GM12891 (cell line): ENCODE measurements at regions not wholly inside any gene's neighbourhood (a gene's known extent, or its start where the extent isn't known, plus 50 kb on each side); places are given as distances from the start of the nearest gene placed in this dataset.

Source experiments
- DNase-seq: peaks from one replicate; pipeline ENCODE4 v3.0.0; 2011; ENCODE audit warnings: low spot score; ENCODE audit not compliant: insufficient read length
- FAIRE-seq: peaks from 2 replicates; lab custom pipeline; 2011; peaks lifted over from hg19 to GRCh38; lab: Jason Lieb, UNC
- PAX5 ChIP-seq: IDR thresholded peaks from 2 replicates; pipeline ENCODE4 v1.6.1; 2011; ENCODE audit warnings: low read length, moderate library complexity, mild to moderate bottlenecking; ENCODE audit not compliant: insufficient read depth, severe bottlenecking
- POLR2A ChIP-seq: IDR thresholded peaks from 2 replicates; pipeline ENCODE4 v1.6.1; 2011; ENCODE audit warnings: low read depth, low read length, control low read depth
- POLR2AphosphoS5 ChIP-seq: IDR thresholded peaks from 2 replicates; pipeline ENCODE4 v1.6.1; 2011; ENCODE audit warnings: low read depth, low read length, control low read depth
- POU2F2 ChIP-seq: IDR thresholded peaks from 2 replicates; pipeline ENCODE4 v1.6.1; 2011; ENCODE audit warnings: low read depth, mild to moderate bottlenecking, control low read depth, low read length, moderate library complexity
- SPI1 ChIP-seq: IDR thresholded peaks from 2 replicates; pipeline ENCODE4 v1.6.1; 2011; ENCODE audit warnings: low read depth, low read length, control low read depth
- TAF1 ChIP-seq: IDR thresholded peaks from 2 replicates; pipeline ENCODE4 v1.6.1; 2011; ENCODE audit warnings: low read depth, low read length, control low read depth

DNA sequence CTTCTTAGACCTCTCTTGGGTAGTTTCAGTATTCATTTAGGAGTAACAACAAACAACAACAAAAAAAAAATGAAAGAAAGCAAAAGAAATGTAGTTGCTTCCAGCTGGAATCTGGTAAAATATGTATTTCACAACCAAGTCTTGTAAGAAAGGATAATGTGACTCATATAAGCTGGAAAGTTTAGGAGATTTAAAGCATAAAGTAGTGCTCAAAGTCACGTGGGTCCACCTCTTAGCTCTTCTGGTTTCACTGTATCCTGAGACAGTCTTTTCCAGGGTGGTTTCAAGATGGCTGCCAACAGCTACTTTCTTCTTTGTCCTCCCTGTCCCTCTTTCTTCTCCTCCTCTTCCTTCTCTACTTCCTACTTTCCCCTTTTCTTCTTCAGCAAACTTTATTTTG is 69.5 kb upstream of the CDK13 start:
- TF ChIP-seq POLR2A (no peak), SPI1 (no peak), POU2F2 (no peak), TAF1 (no peak), POLR2AphosphoS5 (no peak), PAX5 (no peak)
- no peak for DNase-seq
- no peak for FAIRE-seq

DNA sequence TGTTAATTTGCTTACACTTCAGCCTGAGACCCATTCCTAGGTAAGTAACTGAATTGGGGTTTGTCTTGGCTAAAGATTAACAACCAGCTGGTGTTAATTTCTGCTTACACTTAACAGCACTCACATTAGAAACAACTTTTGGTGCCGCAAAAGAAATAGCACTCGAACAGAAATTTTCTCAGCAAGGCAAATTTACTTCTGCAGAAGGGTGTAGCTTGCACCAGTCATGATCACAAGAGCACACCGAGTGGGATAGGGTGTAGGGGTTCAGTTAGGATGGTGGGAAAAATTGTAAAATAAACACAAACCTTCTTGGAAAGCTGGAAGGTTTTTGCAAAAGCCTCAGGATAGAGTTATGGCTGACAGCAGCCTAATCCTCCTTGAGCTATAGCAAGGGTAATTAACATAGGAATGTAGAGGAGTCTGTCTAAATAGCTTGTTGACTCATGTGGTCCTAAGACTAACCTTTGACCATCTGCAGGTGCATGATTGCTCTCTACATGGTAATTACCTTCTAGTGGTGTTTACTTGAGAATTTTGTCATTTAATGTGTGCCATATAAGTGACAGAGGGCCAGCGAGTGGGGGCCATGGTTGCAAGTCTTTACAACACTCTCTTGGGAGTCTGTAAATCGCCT is 67.8 kb upstream of the CDK13 start:
- DNase-seq (no peak), FAIRE-seq (no peak)
- no peak for TF ChIP-seq PAX5
- no peak for TF ChIP-seq POU2F2
- TF ChIP-seq TAF1 = no peak
- no peak for TF ChIP-seq SPI1
- TF ChIP-seq POLR2AphosphoS5 = no peak
- TF ChIP-seq POLR2A = no peak

DNA sequence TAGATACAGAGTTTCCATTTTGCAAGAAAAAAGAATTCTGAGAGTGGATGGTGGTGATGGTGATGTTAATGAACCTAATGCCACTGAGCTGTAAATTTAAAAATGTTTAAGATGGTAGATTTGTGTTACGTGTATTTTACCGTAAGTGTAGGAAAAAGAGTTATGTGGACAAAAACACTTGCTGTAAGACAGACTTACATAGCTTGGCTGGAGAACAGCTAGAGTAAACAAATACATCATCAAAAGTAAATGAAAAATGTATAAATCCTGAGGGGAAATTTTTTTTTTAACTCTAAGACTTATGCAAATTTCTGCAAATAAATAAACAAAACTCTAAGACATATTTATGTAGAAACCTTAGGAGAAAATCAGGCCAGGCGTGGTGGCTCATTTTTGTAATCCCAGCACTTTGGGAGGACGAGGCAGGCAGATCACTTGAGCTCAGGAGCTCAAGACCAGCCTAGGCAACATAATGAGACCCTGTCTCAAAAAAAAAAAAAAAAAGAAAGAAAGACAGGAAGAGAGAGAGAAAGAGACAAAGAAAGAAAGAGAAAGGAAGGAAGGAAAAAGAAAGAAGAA is 66.2 kb upstream of the CDK13 start:
- DNase-seq = no peak
- TF ChIP-seq SPI1 (no peak), POLR2A (no peak), PAX5 (no peak), POU2F2 (no peak), TAF1 (no peak), POLR2AphosphoS5 (no peak)
- FAIRE-seq = no peak

DNA sequence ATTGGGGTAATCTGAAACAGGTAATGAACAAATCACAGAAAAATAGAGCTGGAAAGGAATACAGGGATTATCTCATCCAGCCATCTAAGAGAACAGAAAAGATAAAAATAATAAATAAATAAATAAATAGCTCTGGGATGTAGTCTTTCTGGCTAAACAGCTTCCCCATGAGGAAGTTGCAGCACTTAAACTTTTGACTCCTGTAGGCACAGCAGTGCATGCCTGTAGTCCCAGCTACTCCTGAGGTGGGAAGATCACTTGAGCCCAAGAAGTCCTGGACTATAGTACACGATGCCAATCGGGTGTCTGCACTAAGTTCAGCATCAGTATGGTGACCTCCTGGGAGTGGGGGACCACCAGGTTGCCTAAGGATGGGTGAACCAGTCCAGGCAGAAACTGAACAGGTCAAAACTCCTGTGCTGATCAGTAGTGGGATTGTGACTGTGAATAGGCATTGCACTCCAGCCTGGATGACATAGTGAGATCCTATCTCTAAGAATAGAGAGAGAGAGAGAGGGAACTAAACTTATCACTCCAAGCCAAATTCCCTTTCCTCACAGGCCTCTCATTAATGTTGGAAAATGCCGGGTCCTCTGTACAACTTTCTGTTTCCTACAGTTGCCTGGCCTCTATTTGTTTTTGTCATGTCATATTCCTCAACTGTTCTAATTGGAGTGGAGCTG is 61.7 kb upstream of the CDK13 start:
- no peak for FAIRE-seq
- DNase-seq = no peak
- no peak for TF ChIP-seq POLR2AphosphoS5
- no peak for TF ChIP-seq PAX5
- TF ChIP-seq POLR2A = no peak
- TF ChIP-seq SPI1 = no peak
- no peak for TF ChIP-seq POU2F2
- no peak for TF ChIP-seq TAF1

DNA sequence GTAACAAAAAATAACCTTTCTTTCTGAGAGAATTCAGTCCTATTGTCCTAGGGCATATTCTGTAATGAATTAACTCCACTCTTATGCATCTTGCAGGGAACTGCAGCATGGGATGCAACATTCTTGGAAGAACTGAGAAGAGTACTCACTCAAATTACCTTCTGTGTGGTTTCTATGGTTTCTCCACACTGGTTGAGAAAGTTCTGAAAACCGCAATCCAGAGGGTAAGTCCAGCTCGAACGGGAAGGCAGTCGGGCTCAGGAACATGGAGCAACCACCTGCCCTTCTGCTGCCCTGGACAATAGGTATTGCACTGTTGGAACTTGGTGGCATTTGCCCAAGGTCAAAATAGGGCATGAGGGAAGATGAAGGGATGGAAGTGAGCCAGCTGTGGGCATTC is 59.6 kb upstream of the CDK13 start:
- FAIRE-seq (no peak), DNase-seq (no peak)
- TF ChIP-seq TAF1 = no peak
- no peak for TF ChIP-seq PAX5
- TF ChIP-seq POU2F2 = no peak
- TF ChIP-seq SPI1 = no peak
- TF ChIP-seq POLR2A = no peak
- TF ChIP-seq POLR2AphosphoS5 = no peak

DNA sequence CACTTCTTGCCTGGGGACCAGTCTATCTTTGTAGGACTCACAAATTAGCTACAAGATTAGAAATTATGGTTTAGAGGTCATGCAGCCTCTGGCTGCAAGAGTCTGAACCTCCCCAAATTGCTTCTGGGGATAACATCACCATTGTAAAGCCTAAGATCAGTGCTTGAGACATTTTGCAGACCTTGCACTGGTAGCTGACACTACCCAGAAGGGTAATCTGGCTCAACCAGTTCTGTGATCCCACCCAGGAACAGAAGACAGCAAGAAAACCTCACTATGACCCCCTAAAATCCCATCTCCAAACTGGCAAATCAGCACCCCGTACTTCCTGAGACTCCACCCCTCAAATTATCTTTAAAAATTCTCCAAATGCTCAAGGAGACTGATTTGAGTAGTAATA is 58.2 kb upstream of the CDK13 start:
- TF ChIP-seq POLR2A = no peak
- TF ChIP-seq POLR2AphosphoS5 = no peak
- DNase-seq (no peak), FAIRE-seq (no peak)

DNA sequence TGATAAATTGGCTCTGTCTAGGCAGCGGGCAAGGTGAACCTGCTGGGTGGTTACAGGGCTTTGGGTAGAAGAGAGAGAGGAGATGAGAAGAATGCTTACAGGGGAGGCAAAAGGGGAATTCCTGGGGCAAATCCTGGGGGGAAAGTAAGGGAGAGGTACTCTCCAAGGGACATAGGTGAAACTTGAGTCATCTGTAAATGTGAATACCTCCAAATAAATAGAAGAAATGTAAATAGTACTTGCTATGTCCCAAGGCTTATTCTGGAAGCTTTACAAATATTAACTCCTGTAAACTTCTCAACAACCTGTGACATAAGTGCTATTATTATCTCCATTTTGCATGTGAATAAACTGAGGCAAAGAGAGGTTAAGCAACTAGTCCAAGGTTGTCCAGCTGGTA is 57.7 kb upstream of the CDK13 start:
- TF ChIP-seq POLR2A (no peak), SPI1 (no peak), POLR2AphosphoS5 (no peak), TAF1 (no peak), POU2F2 (no peak), PAX5 (no peak)
- no peak for DNase-seq
- FAIRE-seq = no peak

DNA sequence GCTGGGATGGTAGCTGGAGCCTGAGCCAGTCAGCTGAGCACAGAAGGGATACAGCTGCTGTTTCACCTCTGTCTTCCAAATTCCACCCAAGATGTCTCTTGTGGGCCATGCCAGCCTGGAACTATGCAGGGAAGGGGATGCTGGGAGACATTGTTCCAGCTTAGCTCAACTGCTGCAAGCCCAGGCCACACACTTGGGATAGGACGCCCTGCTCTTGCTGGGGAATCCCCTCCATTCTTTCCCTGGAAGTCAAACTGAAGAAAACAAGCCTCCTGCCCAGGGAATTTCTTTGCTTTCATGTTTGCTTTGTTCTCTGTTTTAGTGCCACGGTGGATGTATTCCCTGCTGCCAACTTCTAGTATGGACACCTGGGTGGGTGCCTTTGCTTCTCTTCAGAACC is 55.2 kb upstream of the CDK13 start:
- DNase-seq (no peak), FAIRE-seq (no peak)
- no peak for TF ChIP-seq TAF1
- no peak for TF ChIP-seq POLR2AphosphoS5
- TF ChIP-seq SPI1 = no peak
- no peak for TF ChIP-seq POU2F2
- TF ChIP-seq POLR2A = no peak
- TF ChIP-seq PAX5 = no peak

DNA sequence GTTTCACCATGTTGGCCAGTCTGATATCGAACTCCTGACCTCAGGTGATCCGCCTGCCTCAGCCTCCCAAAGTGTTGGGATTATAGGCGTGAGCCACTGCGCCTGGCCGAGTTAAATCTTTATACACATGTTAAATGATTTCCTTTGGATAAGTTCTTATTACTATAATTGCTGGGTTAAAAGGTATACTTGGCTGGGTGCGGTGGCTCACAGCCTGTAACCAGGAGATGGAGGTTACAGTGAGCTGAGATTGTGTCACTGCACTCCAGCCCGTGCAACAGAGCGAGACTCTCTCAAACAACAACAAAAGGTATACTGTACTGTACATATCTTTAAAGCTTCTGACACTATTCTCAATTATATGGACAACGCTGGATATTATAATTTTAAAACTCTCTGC is 53.2 kb upstream of the CDK13 start:
- FAIRE-seq (no peak), DNase-seq (no peak)
- TF ChIP-seq POLR2A (no peak), POU2F2 (no peak), PAX5 (no peak), POLR2AphosphoS5 (no peak), TAF1 (no peak), SPI1 (no peak)

DNA sequence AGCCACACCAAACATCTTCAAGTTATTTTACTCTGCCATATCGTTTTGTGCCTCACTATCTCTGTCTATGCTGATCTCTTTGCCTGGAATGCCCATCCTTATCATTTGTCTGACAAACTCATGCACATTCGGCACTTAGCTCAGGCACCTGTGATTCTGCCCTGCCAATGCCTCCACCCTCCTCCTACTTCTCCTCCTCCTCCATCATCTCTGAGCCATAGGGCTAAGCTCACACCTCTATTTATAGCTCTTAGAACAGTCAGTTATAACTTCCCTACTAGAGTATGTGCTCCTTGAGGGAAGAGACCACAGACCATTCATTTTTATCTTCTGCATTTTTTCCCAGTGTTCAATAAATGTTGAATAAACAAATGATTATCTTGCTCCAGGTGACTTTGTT is 51.2 kb upstream of the CDK13 start:
- no peak for TF ChIP-seq POLR2AphosphoS5
- TF ChIP-seq TAF1 = no peak
- no peak for TF ChIP-seq SPI1
- no peak for TF ChIP-seq POLR2A
- no peak for TF ChIP-seq POU2F2
- TF ChIP-seq PAX5 = no peak
- DNase-seq = no peak
- FAIRE-seq = no peak
